Adrenal gland (tissue), 5 donors: ENCODE measurements at regions not wholly inside any gene's neighbourhood (a gene's known extent, or its start where the extent isn't known, plus 50 kb on each side); places are given as distances from the start of the nearest gene placed in this dataset.

ENCODE experiments used
- CTCF ChIP-seq, 6 experiments: fragments of 450-650 bp in 4 of 6; fragments of 200-600 bp in 2 of 6; sonication (generic) in 1 of 6; IDR thresholded peaks; 1 replicate in 5 of 6; 2 replicates in 1 of 6; pipeline versions ENCODE4 v1.5.1 to v1.8.0; 2016 to 2021; ENCODE audit warnings: antibody characterized with exemption in 6 of 6, mild to moderate bottlenecking in 2 of 6, moderate library complexity in 1 of 6
- POLR2A ChIP-seq, 2 donors: fragments of 450-650 bp; IDR thresholded peaks; one replicate each; pipeline ENCODE4 v1.6.1; 2017; ENCODE audit warnings: antibody characterized with exemption in 2 of 2, mild to moderate bottlenecking in 2 of 2, moderate library complexity in 1 of 2
- donor health status: DM: no; HTN: no; CAD: no.

GRCh38 chr6:119842191-119842590, 492.6 kb upstream of the MAN1A1 start:
- TF ChIP-seq CTCF (IDR thresholded peaks at IDR 0.05) (no peak), POLR2A (IDR thresholded peaks at IDR 0.05) (no peak)
